K562 (cell line): ENCODE measurements at regions not wholly inside any gene's neighbourhood (a gene's known extent, or its start where the extent isn't known, plus 50 kb on each side); places are given as distances from the start of the nearest gene placed in this dataset.

Source experiments
- ATAC-seq: fragments of 200-7000 bp; cut with Tn5 transposase; 3 replicates; pipeline ENCODE4 v1.9.1; 2020; ENCODE audit warnings: moderate library complexity
- BruUV-seq: library from RNA; stranded (reverse); fragments of 400-500 nt; replicated peaks from 2 replicates; lab custom pipeline; 2021; lab: Mats Ljungman, UMichigan
- CTCF ChIA-PET: fragments of 300-600 bp; formaldehyde crosslinking; extraction: SDS; loops from one replicate; lab custom pipeline; 2021; ENCODE audit warnings: low intra/inter-chr PET ratio; lab: Yijun Ruan, JAX
- POLR2A ChIA-PET: fragments of 300-600, 350-650 bp; sonication (Branson Sonifier 250); formaldehyde crosslinking; extraction: SDS; loops from one replicate; lab custom pipeline; 2021; ENCODE audit warnings: antibody characterized with exemption, inconsistent platforms; lab: Yijun Ruan, JAX
- DNase-seq, 4 experiments: peaks; one replicate each; pipeline versions ENCODE4 v3.0.0 to v3.0.0-alpha.2; 2011 to 2018; ENCODE audit warnings: low spot score in 3 of 4, mixed read lengths in 3 of 4; ENCODE audit errors: extremely low read depth in 1 of 4
- FAIRE-seq: peaks from 2 replicates; lab custom pipeline; 2011; peaks lifted over from hg19 to GRCh38; lab: Jason Lieb, UNC
- H2AFZ ChIP-seq: 2 replicates; pipeline ENCODE4 v1.6.0; 2011; ENCODE audit warnings: low read depth, low read length, control low read depth, inconsistent platforms
- H3K27ac ChIP-seq: fragments of 200-600 bp; 3 replicates; pipeline ENCODE4 v1.8.0; 2011; ENCODE audit warnings: low read depth, mild to moderate bottlenecking, control low read depth, inconsistent platforms, low read length, moderate library complexity, mixed read lengths; ENCODE audit errors: extremely low read depth
- H3K27me3 ChIP-seq, 2 experiments: fragments of 300-600 bp in 1 of 2; 2 replicates in 1 of 2; 3 replicates in 1 of 2; pipeline versions ENCODE4 v1.6.0 to v1.8.0; 2011; ENCODE audit warnings: inconsistent platforms in 2 of 2, low read length in 2 of 2, mild to moderate bottlenecking in 1 of 2, mixed read lengths in 1 of 2, moderate library complexity in 1 of 2; ENCODE audit not compliant: control insufficient read depth in 2 of 2, insufficient read depth in 2 of 2
- H3K36me3 ChIP-seq: fragments of 300-600 bp; 3 replicates; pipeline ENCODE4 v1.8.0; 2011; ENCODE audit warnings: mild to moderate bottlenecking, low read length, inconsistent platforms; ENCODE audit not compliant: control insufficient read depth, insufficient read depth
- H3K4me1 ChIP-seq, 2 experiments: fragments of 200-600 bp in 1 of 2; replicated peaks in 1 of 2; 2 replicates in 1 of 2; 3 replicates in 1 of 2; pipeline versions ENCODE4 v1.5.1 to v1.8.0; 2011; ENCODE audit warnings: inconsistent platforms in 2 of 2, low read length in 2 of 2, mild to moderate bottlenecking in 1 of 2, mixed read lengths in 1 of 2, moderate library complexity in 1 of 2; ENCODE audit not compliant: control insufficient read depth in 2 of 2, insufficient read depth in 2 of 2
- H3K4me2 ChIP-seq: 2 replicates; pipeline ENCODE4 v1.6.1; 2011; ENCODE audit warnings: low read length, control low read depth, inconsistent platforms, mixed read lengths; ENCODE audit not compliant: insufficient read depth
- H3K4me3 ChIP-seq: fragments of 200-600 bp; sonication (generic), shearing (Covaris generic); 2 replicates; pipeline ENCODE4 v1.5.1; 2016; ENCODE audit warnings: control low read depth, inconsistent platforms
- H3K79me2 ChIP-seq: fragments of 200-600 bp; 3 replicates; pipeline ENCODE4 v1.8.0; 2011; ENCODE audit warnings: low read length, inconsistent platforms; ENCODE audit not compliant: control insufficient read depth, insufficient read depth
- H3K9ac ChIP-seq, 2 experiments: 2 replicates each; pipeline versions ENCODE4 v1.6.0 to v1.6.1; 2011; ENCODE audit warnings: low read depth in 2 of 2, low read length in 2 of 2, control low read depth in 1 of 2, inconsistent platforms in 1 of 2, mild to moderate bottlenecking in 1 of 2, mixed read lengths in 1 of 2; ENCODE audit not compliant: insufficient read depth in 1 of 2
- H3K9me1 ChIP-seq: one replicate; pipeline ENCODE4 v1.6.0; 2011; ENCODE audit warnings: inconsistent platforms, mild to moderate bottlenecking, low read length, moderate library complexity; ENCODE audit not compliant: control insufficient read depth, insufficient read depth
- H3K9me3 ChIP-seq: replicated peaks from 2 replicates; pipeline ENCODE4 v1.5.1; 2011; ENCODE audit warnings: low read depth, low read length, inconsistent platforms; ENCODE audit not compliant: control insufficient read depth, insufficient read depth
- H4K20me1 ChIP-seq: replicated peaks from 2 replicates; pipeline ENCODE4 v1.6.1; 2011; ENCODE audit warnings: low read length, inconsistent platforms, mixed read lengths; ENCODE audit not compliant: control insufficient read depth, insufficient read depth
- HDAC6 ChIP-seq: IDR thresholded peaks from 2 replicates; pipeline ENCODE4 v1.6.1; 2012; ENCODE audit warnings: low read depth, mild to moderate bottlenecking, control low read depth, inconsistent platforms, low read length, moderate library complexity
- HINFP ChIP-seq: fragments of 450-650 bp; conservative IDR thresholded peaks from 2 replicates; pipeline ENCODE4 v1.6.1; 2016; ENCODE audit warnings: missing genetic modification characterization, low read depth, mild to moderate bottlenecking, control low read depth, missing compliant biosample characterization
- NFE2 ChIP-seq: IDR thresholded peaks from 2 replicates; pipeline ENCODE4 v1.6.1; 2014; ENCODE audit warnings: antibody characterized with exemption, low read depth
- NR2C2 ChIP-seq, 2 experiments: fragments of 200-800 bp in 1 of 2; sonication (Bioruptor generic) in 1 of 2; sonication (generic) in 1 of 2; formaldehyde crosslinking in 1 of 2; IDR thresholded peaks; 2 replicates each; pipeline versions ENCODE4 v1.6.1 to v1.8.0; 2016 to 2022; ENCODE audit warnings: mild to moderate bottlenecking in 1 of 2, missing compliant biosample characterization in 1 of 2, missing genetic modification characterization in 1 of 2, missing genetic modification reagents in 1 of 2
- RBM15 ChIP-seq: fragments of 200-400 bp; formaldehyde crosslinking; IDR thresholded peaks from 2 replicates; pipeline ENCODE4 v1.6.1; 2018; ENCODE audit warnings: mild to moderate bottlenecking, low read length, moderate library complexity; ENCODE audit not compliant: insufficient read depth
- SAFB ChIP-seq: fragments of 200-400 bp; formaldehyde crosslinking; IDR thresholded peaks from 2 replicates; pipeline ENCODE4 v1.6.1; 2017; ENCODE audit warnings: low read depth, low read length, borderline replicate concordance
- SIN3B ChIP-seq: fragments of 450-650 bp; IDR thresholded peaks from 2 replicates; pipeline ENCODE4 v1.6.1; 2017; ENCODE audit warnings: low read depth, mild to moderate bottlenecking, moderate library complexity
- ZBTB7A ChIP-seq: IDR thresholded peaks from 2 replicates; pipeline ENCODE4 v1.6.1; 2011; ENCODE audit warnings: low read depth, mild to moderate bottlenecking, low read length, moderate library complexity, borderline replicate concordance; ENCODE audit not compliant: control insufficient read depth
- ZFP91 ChIP-seq: sonication (generic); formaldehyde crosslinking; IDR thresholded peaks from 2 replicates; pipeline ENCODE4 v1.8.0; 2022; ENCODE audit warnings: mild to moderate bottlenecking, missing genetic modification reagents
- ZNF143 ChIP-seq: sonication (generic); formaldehyde crosslinking; IDR thresholded peaks from 2 replicates; pipeline ENCODE4 v1.9.0; 2022; ENCODE audit warnings: mild to moderate bottlenecking, missing genetic modification reagents
- WGBS: fragments of 100-300 bp; shearing (Covaris generic); methylation state at CpG from one replicate; pipeline ENCODE4 v1.1.6; 2016; ENCODE audit warnings: low coverage, mixed read lengths; ENCODE audit not compliant: insufficient coverage; ENCODE audit errors: missing lambda C conversion rate; 5-methylcytosine and 5-hydroxymethylcytosine counted together
- in situ Hi-C: fragments of 300-500 bp; cut with MboI; formaldehyde crosslinking; loops from 4 replicates; pipeline ENCODE4 v1.15.0; 2018; ENCODE audit warnings: inconsistent platforms, mixed read lengths
- intact Hi-C: fragments of 100-400 bp; cut with micrococcal nuclease; formaldehyde crosslinking; loops from 2 replicates; pipeline ENCODE4 v1.14.2; 2022

GRCh38 chrX:94751611-94752010 is 1077.6 kb downstream of the FAM133A start:
- TF ChIP-seq HDAC6 = no peak
- H3K4me1 ChIP-seq = no peaks in the 10 kb centered on the region
- intact Hi-C loops (no loop called here), in situ Hi-C loops (no loop called here)
- H3K9ac ChIP-seq = no peak overlapping the region
- ChIA-PET POLR2A (no interaction called here), CTCF (no interaction called here)
- no peaks in the 10 kb centered on the region for H3K36me3 ChIP-seq
- no peaks in the 10 kb centered on the region for H3K27me3 ChIP-seq
- no peak for ATAC-seq
- H3K9me3 ChIP-seq = no peaks in the 10 kb centered on the region
- DNase-seq = no peak
- H4K20me1 ChIP-seq = no peaks in the 10 kb centered on the region
- H3K27ac ChIP-seq = no peak overlapping the region
- no peak overlapping the region for H3K4me3 ChIP-seq
- no peaks in the 10 kb centered on the region for H3K79me2 ChIP-seq
- no peak for FAIRE-seq
- no peak overlapping the region for H2AFZ ChIP-seq
- no peaks in the 10 kb centered on the region for H3K9me1 ChIP-seq
- BruUV-seq = no TSS peak
- no peak overlapping the region for H3K4me2 ChIP-seq

GRCh38 chrX:94752434-94753169 is 1078.6 kb downstream of the FAM133A start:
- H3K9me1 ChIP-seq = no peaks in the 10 kb centered on the region
- in situ Hi-C loops = no loop called here
- no peaks in the 10 kb centered on the region for H4K20me1 ChIP-seq
- no peak for ATAC-seq
- FAIRE-seq = no peak
- H3K9ac ChIP-seq = no peak overlapping the region
- POLR2A ChIA-PET = no interaction called here
- 0% methylated on average over 3 of the region's 3 CpGs for WGBS
- no peaks in the 10 kb centered on the region for H3K9me3 ChIP-seq
- H2AFZ ChIP-seq = no peak overlapping the region
- intact Hi-C loops = no loop called here
- no peak for DNase-seq
- no TSS peak for BruUV-seq
- no peak overlapping the region for H3K4me2 ChIP-seq
- no peaks in the 10 kb centered on the region for H3K79me2 ChIP-seq
- no peak overlapping the region for H3K4me3 ChIP-seq
- H3K27me3 ChIP-seq = no peaks in the 10 kb centered on the region
- H3K36me3 ChIP-seq = no peaks in the 10 kb centered on the region
- H3K4me1 ChIP-seq = no peaks in the 10 kb centered on the region
- CTCF ChIA-PET = no interaction called here
- no peak overlapping the region for H3K27ac ChIP-seq
- no peak for TF ChIP-seq ZNF143 (CRISPR knock-in tag)
- no peak for TF ChIP-seq SIN3B
- no peak for TF ChIP-seq NFE2
- TF ChIP-seq ZFP91 (CRISPR knock-in tag) = no peak
- no peak for TF ChIP-seq RBM15
- no peak for TF ChIP-seq ZBTB7A
- no peak for TF ChIP-seq NR2C2 (CRISPR knock-in tag; IDR thresholded peaks at IDR 0.05)
- no peak for TF ChIP-seq NR2C2 (tag; IDR thresholded peaks at IDR 0.05)
- no peak for TF ChIP-seq HINFP (tag)
- no peak for TF ChIP-seq SAFB
